ENCODE measurements at regions not wholly inside any gene's neighbourhood (a gene's known extent, or its start where the extent isn't known, plus 50 kb on each side); places are given as distances from the start of the nearest gene placed in this dataset.
"Not testable (repeated sequence)": the region's sequence is repeated elsewhere in the genome, so short reads cannot be mapped to it uniquely, and the experiment has no call there.

GRCh38 chr5:116785106-116785505 is 210.5 kb upstream of the SEMA6A start:
- no peak for DNase-seq

- no peak for DNase-seq
These were observed 205.2 kb upstream of the SEMA6A start for GRCh38 chr5:116779846-116780245.

GRCh38 chr5:116778651-116779280 is 204.1 kb upstream of the SEMA6A start:
- no peak for DNase-seq

- no peak for DNase-seq
These were observed 203.4 kb upstream of the SEMA6A start for GRCh38 chr5:116778032-116778431.

- DNase-seq = no peak
These were observed 199.3 kb upstream of the SEMA6A start for GRCh38 chr5:116773926-116774325.

DNA sequence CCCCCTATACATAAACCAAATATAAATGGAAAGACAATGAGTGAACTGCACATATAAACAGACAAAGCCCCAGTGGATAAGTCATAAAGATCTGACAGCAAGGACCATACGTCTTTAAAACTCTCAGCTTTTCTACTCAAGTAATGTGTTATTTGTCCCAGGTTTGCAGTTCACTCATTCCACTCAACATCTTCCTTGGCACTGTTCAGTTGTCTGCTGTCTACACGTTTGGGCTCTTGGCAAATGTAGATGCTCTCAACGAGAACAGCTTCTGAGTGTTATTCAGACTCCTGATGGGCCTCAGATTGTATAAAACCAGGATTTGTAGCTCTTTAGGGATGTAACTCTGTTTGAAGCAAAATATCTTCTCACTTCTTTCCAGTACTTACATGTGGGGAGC is 198.2 kb upstream of the SEMA6A start:
- DNase-seq = no peak

- DNase-seq = no peak
These were observed 197.5 kb upstream of the SEMA6A start for GRCh38 chr5:116772152-116772501.

DNA sequence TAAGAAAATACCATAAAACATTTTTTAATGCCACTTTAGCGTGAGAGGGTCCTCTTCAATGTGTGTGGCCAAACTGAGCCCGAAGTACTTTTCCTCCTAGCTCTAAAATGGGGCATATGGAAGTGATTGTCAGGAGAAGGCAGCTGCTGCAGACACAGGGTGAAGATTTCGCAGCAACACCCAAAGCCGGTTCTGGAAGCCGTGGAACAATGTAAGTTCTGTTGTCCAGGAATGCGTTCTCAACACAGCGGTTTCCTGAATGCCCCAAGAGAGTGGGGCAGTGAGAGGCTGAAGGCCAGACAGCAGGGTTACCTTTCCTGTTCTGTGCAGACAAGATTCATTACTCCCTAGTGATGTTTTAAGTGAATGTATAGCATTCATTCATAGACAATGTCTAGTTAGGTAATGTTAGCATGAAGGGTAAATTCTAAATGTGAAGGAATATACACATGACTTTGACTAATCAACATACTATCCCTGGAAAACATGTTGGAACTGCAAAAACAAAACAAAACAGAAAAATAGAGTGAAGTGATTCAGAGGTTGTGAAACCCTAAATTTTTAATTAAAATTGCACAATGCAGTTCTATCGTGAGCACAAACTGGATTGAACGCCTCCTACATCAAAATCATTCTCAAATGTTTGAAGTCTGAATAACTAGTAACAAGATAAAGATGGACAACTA is 197.0 kb upstream of the SEMA6A start:
- DNase-seq = no peak

DNA sequence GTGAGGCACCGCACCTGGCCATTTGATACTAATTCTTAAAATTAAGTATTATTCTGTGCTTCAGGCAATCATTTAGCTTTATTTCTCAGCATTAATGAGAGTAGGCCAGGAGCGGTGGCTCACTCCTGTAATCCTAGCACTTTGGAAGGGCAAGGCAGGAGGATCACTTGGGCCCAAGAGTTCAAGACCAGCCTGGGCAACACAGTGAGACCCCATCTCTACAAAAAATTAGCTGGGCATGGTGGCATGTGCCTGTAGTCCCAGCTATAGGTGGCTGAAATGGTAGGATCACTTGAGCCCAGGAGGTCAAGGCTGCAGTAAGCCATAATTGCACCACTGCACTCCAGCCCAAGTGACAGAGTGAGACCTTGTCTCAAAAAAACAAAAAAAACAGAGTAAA is 195.3 kb upstream of the SEMA6A start:
- DNase-seq = not testable (repeated sequence)

DNA sequence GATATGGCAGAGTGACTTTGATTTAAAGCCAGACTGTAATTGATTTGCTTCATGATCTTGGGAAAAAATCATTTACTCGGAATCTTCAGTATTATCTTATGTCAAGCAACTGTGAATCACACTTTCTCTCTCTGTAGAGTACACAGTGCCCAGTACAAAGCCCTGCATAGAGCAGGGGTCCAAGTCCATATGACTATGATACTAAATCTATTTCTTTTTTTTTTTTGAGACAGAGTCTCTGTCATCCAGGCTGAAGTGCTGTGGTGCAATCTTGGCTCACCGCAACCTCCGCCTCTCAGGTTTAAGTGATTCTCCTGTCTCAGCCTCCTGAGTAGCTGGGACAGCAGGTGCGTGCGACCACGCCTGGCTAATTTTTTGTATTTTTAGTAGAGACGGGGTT is 194.8 kb upstream of the SEMA6A start:
- DNase-seq = no peak

- DNase-seq = no peak
These were observed 191.9 kb upstream of the SEMA6A start for GRCh38 chr5:116766470-116766947.

- no peak for DNase-seq
These were observed 190.8 kb upstream of the SEMA6A start for GRCh38 chr5:116765441-116765840.

- no peak for DNase-seq
These were observed 190.3 kb upstream of the SEMA6A start for GRCh38 chr5:116764941-116765340.

GRCh38 chr5:116763987-116764866 is 189.6 kb upstream of the SEMA6A start:
- no peak for DNase-seq

DNA sequence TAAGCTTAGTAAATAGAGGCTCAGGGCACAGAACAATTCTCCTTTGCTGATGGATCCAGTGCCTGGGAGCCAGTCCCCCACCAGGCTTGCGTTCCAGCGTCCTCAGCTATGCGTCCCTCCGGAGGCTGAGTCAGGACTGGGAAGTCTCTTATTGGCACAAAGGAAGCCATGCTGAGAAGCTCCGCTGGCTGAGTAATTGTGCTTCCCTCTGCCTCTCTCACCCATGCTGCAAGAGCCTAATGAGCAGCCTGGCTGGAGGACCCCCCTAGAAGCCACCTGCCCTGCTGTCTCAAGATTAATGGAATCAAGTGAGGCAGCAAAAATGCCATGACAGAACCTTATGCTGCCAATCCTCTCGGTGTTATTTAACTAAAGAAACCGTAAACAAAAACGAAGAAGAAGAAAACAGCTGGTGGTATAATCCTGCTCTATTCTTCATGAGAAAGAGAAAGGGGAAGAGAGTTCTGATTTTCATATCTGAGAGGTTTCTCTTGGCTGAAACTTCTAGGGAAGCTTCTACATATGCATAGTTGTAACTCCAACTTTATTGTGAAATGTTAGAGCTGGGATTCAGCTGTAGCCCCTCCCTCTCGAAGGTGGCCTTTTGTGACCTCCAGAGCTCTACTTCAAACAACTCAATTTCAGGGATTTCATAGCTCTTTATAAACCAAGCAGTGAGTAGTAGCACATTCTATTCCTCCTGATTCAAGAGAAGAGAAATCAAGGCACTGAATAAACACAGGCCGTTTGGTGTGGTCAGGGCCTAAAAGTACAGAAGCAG is 185.4 kb upstream of the SEMA6A start:
- DNase-seq = no peak

DNA sequence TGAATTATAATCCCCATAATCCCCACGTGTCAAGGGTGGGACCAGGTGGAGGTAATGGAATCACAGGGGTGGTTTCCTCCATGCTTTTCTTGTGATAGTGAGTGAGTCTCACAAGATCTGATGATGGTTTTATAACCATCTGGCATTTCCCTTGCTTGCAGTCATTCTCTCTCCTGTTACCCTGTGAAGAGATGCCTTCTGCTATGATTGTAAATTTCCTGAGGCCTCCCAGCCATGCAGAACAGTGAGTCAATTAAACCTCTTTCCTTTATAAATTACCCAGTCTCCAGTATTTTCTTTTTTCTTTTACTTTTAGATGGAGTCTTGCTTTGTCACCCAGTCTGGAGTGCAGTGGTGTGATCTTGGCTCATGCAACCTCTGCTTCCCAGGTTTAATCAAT is 182.7 kb upstream of the SEMA6A start:
- no peak for DNase-seq

GRCh38 chr5:116756531-116756930 is 181.9 kb upstream of the SEMA6A start:
- DNase-seq = no peak

GRCh38 chr5:116754556-116754955 is 179.9 kb upstream of the SEMA6A start:
- DNase-seq = no peak

GRCh38 chr5:116751684-116752083 is 177.1 kb upstream of the SEMA6A start:
- DNase-seq = no peak

DNA sequence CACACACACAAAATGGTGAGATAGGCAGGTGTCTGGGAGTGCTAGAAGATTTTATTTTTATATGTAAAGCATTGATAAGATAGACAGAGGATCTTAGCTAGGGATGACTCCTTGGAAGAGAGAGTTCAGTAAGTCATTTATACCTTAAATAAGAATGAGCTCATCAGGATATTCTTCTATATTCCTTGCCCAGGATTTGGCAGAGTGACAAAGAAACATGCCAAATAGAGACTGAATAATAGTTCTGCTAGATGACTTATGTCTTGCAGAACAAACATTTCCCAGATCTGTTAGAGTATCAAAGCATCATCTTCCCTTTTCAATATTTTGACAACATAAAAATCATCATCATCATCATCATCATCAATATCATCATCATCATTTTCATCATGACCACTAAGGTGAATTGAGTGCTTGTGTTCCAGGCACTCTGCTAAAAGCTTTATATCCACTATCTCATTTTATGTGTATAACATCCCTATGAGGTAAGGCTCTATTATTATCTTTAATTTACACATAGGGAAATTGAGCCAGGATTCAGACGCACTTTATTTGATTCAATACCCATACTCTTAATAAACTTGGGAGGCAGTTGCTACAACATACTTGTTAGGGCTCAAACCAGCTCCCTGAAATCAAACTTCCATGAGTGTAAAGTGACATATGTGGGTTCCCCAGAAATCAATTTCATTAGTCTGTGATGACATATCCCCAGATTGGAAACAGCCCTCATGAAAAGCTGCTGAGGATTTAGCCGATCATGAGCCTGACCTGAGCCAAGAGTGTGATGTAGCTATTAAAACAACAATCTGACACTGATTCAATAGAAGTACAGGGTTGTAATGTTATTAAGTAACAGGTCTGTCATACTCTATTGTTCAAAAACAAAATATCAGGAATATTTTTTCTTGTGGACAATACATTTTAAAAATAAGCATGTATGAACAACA is 176.3 kb upstream of the SEMA6A start:
- DNase-seq = no peak

DNA sequence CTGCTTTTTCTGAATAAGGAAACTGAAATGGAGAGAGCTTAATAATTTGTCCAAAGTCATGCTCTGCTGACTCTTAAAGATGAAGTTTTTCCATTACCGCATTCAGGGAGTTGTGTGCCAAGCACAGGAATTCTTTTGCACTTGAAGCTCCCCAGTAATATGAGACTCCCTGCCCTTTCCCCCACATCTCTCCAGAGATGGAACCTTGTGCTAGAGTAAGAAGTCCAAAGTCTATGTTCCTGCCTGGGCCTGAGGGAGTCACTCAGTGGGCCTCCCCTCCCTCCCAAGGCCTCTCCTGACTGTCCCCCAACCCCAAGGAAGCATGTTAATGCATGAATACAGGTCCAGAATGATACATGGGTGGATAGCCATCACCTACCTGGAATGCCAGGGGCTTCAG is 173.3 kb upstream of the SEMA6A start:
- DNase-seq = no peak

DNA sequence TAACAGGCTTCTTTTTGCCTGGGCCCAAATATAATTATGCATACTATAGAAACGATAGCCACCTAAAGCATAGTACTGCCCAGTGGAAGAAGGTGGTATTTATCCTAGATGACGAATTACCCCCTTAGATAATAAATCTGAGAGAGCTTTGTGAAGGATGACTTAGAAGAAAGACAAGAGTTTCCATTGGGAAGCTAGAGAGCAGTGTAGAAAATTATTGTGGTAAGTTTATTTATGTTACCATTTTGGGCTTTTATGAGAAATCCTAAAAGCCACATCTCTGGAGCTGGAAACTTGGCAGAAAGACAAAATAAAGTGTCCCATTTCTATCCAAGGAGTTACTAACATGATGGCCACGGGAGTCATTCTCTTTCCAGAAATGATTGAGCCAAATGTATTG is 172.0 kb upstream of the SEMA6A start:
- DNase-seq = no peak
